ENCODE measurements at regions not wholly inside any gene's neighbourhood (a gene's known extent, or its start where the extent isn't known, plus 50 kb on each side); places are given as distances from the start of the nearest gene placed in this dataset.

- no peak overlapping the region for H2BK20ac ChIP-seq (ENCODE audit: low read depth, low read length, poor library complexity, severe bottlenecking)
- H4K20me1 ChIP-seq (ENCODE audit: control insufficient read depth, insufficient read depth, insufficient read length) = no peaks in the 10 kb centered on the region
- H3K4me1 ChIP-seq (ENCODE audit: insufficient read depth, low read length) = no peaks in the 10 kb centered on the region
- no peak overlapping the region for H3K14ac ChIP-seq (ENCODE audit: insufficient read depth, low read length)
- no peaks in the 10 kb centered on the region for H3K79me1 ChIP-seq (ENCODE audit: insufficient read depth, low read depth, low read length, poor library complexity, severe bottlenecking)
- H3K4ac ChIP-seq (ENCODE audit: low read depth, low read length) = no peak overlapping the region
- no CpG with 5 or more reads among the region's 1 CpG for WGBS (ENCODE audit: extremely low coverage, insufficient read length, low lambda C conversion rate)
- H3K9ac ChIP-seq (ENCODE audit: extremely low read depth, insufficient read length, low read length) = no peak overlapping the region
- Mint-ChIP-seq H3K27ac (no peak overlapping the region), H3K27me3 (ENCODE audit: low read depth) (no peaks in the 10 kb centered on the region), H3K9me3 (no peaks in the 10 kb centered on the region; a peak in 1 of 5 replicates), H3K36me3 (ENCODE audit: insufficient read depth in 1 of 3, low read depth in 3 of 3) (no peaks in the 10 kb centered on the region), H3K4me3 (no peak overlapping the region), H3K4me1 (no peaks in the 10 kb centered on the region)
- no peak overlapping the region for H4K8ac ChIP-seq (replicated peaks; ENCODE audit: insufficient read length, low read depth, low read length)
- H3K23me2 ChIP-seq (ENCODE audit: insufficient read length, low read depth, low read length, poor library complexity, severe bottlenecking) = no peaks in the 10 kb centered on the region
- H2AK5ac ChIP-seq (ENCODE audit: insufficient read length, low read length) = no peak overlapping the region
- H4K91ac ChIP-seq (ENCODE audit: insufficient read length, low read depth, low read length) = no peak overlapping the region
- no peak overlapping the region for H2BK12ac ChIP-seq (ENCODE audit: insufficient read length, low read depth, low read length)
- no peak overlapping the region for H4K5ac ChIP-seq (ENCODE audit: insufficient read length, low read depth, low read length)
- no peak overlapping the region for H2AFZ ChIP-seq (ENCODE audit: low read length)
- no peaks in the 10 kb centered on the region for H3K9me3 ChIP-seq (ENCODE audit: control insufficient read depth, low read depth, low read length)
- H3K18ac ChIP-seq (ENCODE audit: insufficient read length, low read depth, low read length) = no peak overlapping the region
- no peak overlapping the region for H2BK5ac ChIP-seq (ENCODE audit: insufficient read length, low read length)
- H3T11ph ChIP-seq (ENCODE audit: low read length) = no peak overlapping the region
- H2BK120ac ChIP-seq (ENCODE audit: low read depth, low read length, poor library complexity, severe bottlenecking) = no peak overlapping the region
- H3K23ac ChIP-seq (ENCODE audit: insufficient read length, low read depth, low read length) = no peak overlapping the region
- no peaks in the 10 kb centered on the region for H3K79me2 ChIP-seq (ENCODE audit: insufficient read depth, low read length)
- no peak overlapping the region for H3K56ac ChIP-seq (ENCODE audit: insufficient read length, low read depth, low read length)
- no peak for DNase-seq
- no peak overlapping the region for H2BK15ac ChIP-seq (ENCODE audit: low read depth, low read length)
- no peak overlapping the region for H3K4me2 ChIP-seq (ENCODE audit: insufficient read depth, insufficient read length, low read length)
- TF ChIP-seq, protein P1, sequence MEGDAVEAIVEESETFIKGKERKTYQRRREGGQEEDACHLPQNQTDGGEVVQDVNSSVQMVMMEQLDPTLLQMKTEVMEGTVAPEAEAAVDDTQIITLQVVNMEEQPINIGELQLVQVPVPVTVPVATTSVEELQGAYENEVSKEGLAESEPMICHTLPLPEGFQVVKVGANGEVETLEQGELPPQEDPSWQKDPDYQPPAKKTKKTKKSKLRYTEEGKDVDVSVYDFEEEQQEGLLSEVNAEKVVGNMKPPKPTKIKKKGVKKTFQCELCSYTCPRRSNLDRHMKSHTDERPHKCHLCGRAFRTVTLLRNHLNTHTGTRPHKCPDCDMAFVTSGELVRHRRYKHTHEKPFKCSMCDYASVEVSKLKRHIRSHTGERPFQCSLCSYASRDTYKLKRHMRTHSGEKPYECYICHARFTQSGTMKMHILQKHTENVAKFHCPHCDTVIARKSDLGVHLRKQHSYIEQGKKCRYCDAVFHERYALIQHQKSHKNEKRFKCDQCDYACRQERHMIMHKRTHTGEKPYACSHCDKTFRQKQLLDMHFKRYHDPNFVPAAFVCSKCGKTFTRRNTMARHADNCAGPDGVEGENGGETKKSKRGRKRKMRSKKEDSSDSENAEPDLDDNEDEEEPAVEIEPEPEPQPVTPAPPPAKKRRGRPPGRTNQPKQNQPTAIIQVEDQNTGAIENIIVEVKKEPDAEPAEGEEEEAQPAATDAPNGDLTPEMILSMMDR (conservative IDR thresholded peaks at IDR 0.05) = no peak
- no peak overlapping the region for H3K27ac ChIP-seq (ENCODE audit: insufficient read length, low read depth, low read length)
- no peaks in the 10 kb centered on the region for H3K27me3 ChIP-seq (ENCODE audit: insufficient read depth, low read length)
These were observed 1345.1 kb upstream of the PCDH20 start for GRCh38 chr13:62760724-62761123.
